ENCODE measurements at regions not wholly inside any gene's neighbourhood (a gene's known extent, or its start where the extent isn't known, plus 50 kb on each side); places are given as distances from the start of the nearest gene placed in this dataset.

- intact Hi-C loops (cut with micrococcal nuclease; ENCODE audit: unreplicated experiment) = no loop called here
- Histone ChIP-seq H3K27ac (ENCODE audit: extremely low read length, insufficient read depth, low read length) (no peak overlapping the region), H3K4me1 (ENCODE audit: insufficient read depth, low read length) (peaks cover 28% of the 10 kb centered on the region), H3K4me3 (replicated peaks in 1 of 3; ENCODE audit: insufficient read depth in 1 of 3, low read depth in 2 of 3, low read length in 3 of 3) (no peak overlapping the region; a peak in 1 of 6 replicates), H3K9ac (ENCODE audit: insufficient read depth, low read depth, low read length) (no peak overlapping the region), H3K36me3 (replicated peaks in 1 of 2; ENCODE audit: control insufficient read depth in 1 of 2, insufficient read depth in 2 of 2, low read length in 2 of 2) (no peaks in the 10 kb centered on the region), H3K9me3 (ENCODE audit: low read length) (no peaks in the 10 kb centered on the region), H3K4me2 (ENCODE audit: low read depth, low read length) (peak overlapping the region; percentile 1; the same call in 1 of the 2 replicates), H4K20me1 (ENCODE audit: insufficient read depth, low read length) (no peaks in the 10 kb centered on the region), H3K79me2 (ENCODE audit: insufficient read depth, low read length) (no peaks in the 10 kb centered on the region), H3K27me3 (ENCODE audit: control insufficient read depth in 1 of 2, insufficient read depth in 2 of 2, low read length in 2 of 2) (peaks cover 3 to 25% of the 10 kb centered on the region in 2 experiments; a peak in 3 of 5 replicates), H2AFZ (ENCODE audit: low read length) (no peak overlapping the region)
- in situ Hi-C loops (cut with HindIII; ENCODE audit: extremely low pct_ligation_motif_present, low pct_unique_long_range_greater_than_20kb) = no loop called here
- 4% methylated on average over 3 of the region's 6 CpGs for WGBS (ENCODE audit: low lambda C conversion rate)
- FAIRE-seq (no peak), ATAC-seq (peak; percentile 64), DNase-seq (ENCODE audit: low spot score) (no peak)
- ChIA-PET POLR2A (no interaction called here), CTCF (ENCODE audit: low intra/inter-chr PET ratio, low total read pairs) (no interaction called here)
- BruUV-seq (replicated peaks) = no TSS peak
- TF ChIP-seq ZNF263 (CRISPR knock-in tag; IDR thresholded peaks at IDR 0.05) = peak; percentile 91
- TF ChIP-seq RXRA (CRISPR knock-in tag; IDR thresholded peaks at IDR 0.05) = 0 out of 2 replicates have a peak, but pooled peaks have one; percentile 32
- TF ChIP-seq ZBTB40 (IDR thresholded peaks at IDR 0.05) = no peak
- 0 out of 2 replicates have a peak, but pooled peaks have one; percentile 20 for TF ChIP-seq ZBTB40 (CRISPR knock-in tag; IDR thresholded peaks at IDR 0.05)
- TF ChIP-seq HES4 (CRISPR knock-in tag; IDR thresholded peaks at IDR 0.05; ENCODE audit: borderline replicate concordance) = no peak
- TF ChIP-seq ZNF280D (CRISPR knock-in tag; IDR thresholded peaks at IDR 0.05) = no peak
- no peak for TF ChIP-seq LCORL (IDR thresholded peaks at IDR 0.05)
- TF ChIP-seq LCORL (CRISPR knock-in tag; IDR thresholded peaks at IDR 0.05) = 0 out of 2 replicates have a peak, but pooled peaks have one; percentile 42
- 0 out of 2 replicates have a peak, but pooled peaks have one; percentile 13 for TF ChIP-seq ZNF550 (CRISPR knock-in tag; IDR thresholded peaks at IDR 0.05; ENCODE audit: borderline replicate concordance)
These were observed 162.3 kb downstream of the MRPL14 start for GRCh38 chr6:43964659-43965570.
